ENCODE measurements at regions not wholly inside any gene's neighbourhood (a gene's known extent, or its start where the extent isn't known, plus 50 kb on each side); places are given as distances from the start of the nearest gene placed in this dataset.

GRCh38 chr2:100716581-100716980, 103.4 kb upstream of the NPAS2 start:
- Histone ChIP-seq H3K36me3 (ENCODE audit: control insufficient read depth in 2 of 2, insufficient read depth in 1 of 2, low read length in 2 of 2) (no peaks in the 10 kb centered on the region), H3K27ac (ENCODE audit: extremely low read depth, low read depth, low read length) (no peak overlapping the region), H3K4me1 (ENCODE audit: control insufficient read depth, insufficient read depth, low read length) (no peaks in the 10 kb centered on the region), H3K4me3 (ENCODE audit: low read depth, low read length) (no peak overlapping the region), H3K9me3 (ENCODE audit: control insufficient read depth, insufficient read depth, low read depth, low read length) (no peaks in the 10 kb centered on the region)
- no peak for TF ChIP-seq SCRT2 (tag by site-specific recombination; IDR thresholded peaks at IDR 0.05)
- TF ChIP-seq KLF17 (tag by site-specific recombination; IDR thresholded peaks at IDR 0.05): no peak
- TF ChIP-seq MEIS1 (CRISPR knock-in tag; IDR thresholded peaks at IDR 0.05; ENCODE audit: borderline replicate concordance): no peak
- TF ChIP-seq, protein P1, sequence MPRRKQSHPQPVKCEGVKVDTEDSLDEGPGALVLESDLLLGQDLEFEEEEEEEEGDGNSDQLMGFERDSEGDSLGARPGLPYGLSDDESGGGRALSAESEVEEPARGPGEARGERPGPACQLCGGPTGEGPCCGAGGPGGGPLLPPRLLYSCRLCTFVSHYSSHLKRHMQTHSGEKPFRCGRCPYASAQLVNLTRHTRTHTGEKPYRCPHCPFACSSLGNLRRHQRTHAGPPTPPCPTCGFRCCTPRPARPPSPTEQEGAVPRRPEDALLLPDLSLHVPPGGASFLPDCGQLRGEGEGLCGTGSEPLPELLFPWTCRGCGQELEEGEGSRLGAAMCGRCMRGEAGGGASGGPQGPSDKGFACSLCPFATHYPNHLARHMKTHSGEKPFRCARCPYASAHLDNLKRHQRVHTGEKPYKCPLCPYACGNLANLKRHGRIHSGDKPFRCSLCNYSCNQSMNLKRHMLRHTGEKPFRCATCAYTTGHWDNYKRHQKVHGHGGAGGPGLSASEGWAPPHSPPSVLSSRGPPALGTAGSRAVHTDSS (tag by site-specific recombination; IDR thresholded peaks at IDR 0.05): no peak
- no peak for TF ChIP-seq ZNF791 (tag by site-specific recombination; IDR thresholded peaks at IDR 0.05)
- TF ChIP-seq ZBTB20 (tag by site-specific recombination; IDR thresholded peaks at IDR 0.05): no peak
- no peak for TF ChIP-seq ZNF664 (tag by site-specific recombination; IDR thresholded peaks at IDR 0.05)
- TF ChIP-seq MZF1 (tag by site-specific recombination; IDR thresholded peaks at IDR 0.05; ENCODE audit: borderline replicate concordance): no peak
- TF ChIP-seq ZNF266 (tag by site-specific recombination; IDR thresholded peaks at IDR 0.05; ENCODE audit: low read depth): no peak
- TF ChIP-seq ZNF133 (tag by site-specific recombination; IDR thresholded peaks at IDR 0.05): no peak
- POLR2A ChIA-PET: no interaction called here
- CTCF ChIA-PET: no interaction called here

GRCh38 chr2:100718065-100718629, 101.8 kb upstream of the NPAS2 start:
- POLR2A ChIA-PET: no interaction called here

GRCh38 chr2:100720445-100720844, 99.5 kb upstream of the NPAS2 start:
- CTCF ChIA-PET: interaction anchor here (0.6 kb wide), 1 partner anchor 778 kb away, joined by 7 read pairs; no protein-coding TSS in a partner anchor
- H3K4me3 ChIP-seq (ENCODE audit: low read depth, low read length): no peak overlapping the region
- POLR2A ChIA-PET: no interaction called here
- H3K9me3 ChIP-seq (ENCODE audit: control insufficient read depth, insufficient read depth, low read depth, low read length): no peaks in the 10 kb centered on the region
- no peaks in the 10 kb centered on the region for H3K36me3 ChIP-seq (ENCODE audit: control insufficient read depth in 2 of 2, insufficient read depth in 1 of 2, low read length in 2 of 2)
- no peak overlapping the region for H3K27ac ChIP-seq (ENCODE audit: extremely low read depth, low read depth, low read length)
- TF ChIP-seq ZSCAN16 (tag by site-specific recombination; IDR thresholded peaks at IDR 0.05): no peak
- TF ChIP-seq ZNF660 (tag by site-specific recombination; IDR thresholded peaks at IDR 0.05): no peak
- no peak for TF ChIP-seq ZNF416 (tag by site-specific recombination; IDR thresholded peaks at IDR 0.05)
- TF ChIP-seq ZNF2 (tag by site-specific recombination; IDR thresholded peaks at IDR 0.05): no peak
- TF ChIP-seq, protein P2, sequence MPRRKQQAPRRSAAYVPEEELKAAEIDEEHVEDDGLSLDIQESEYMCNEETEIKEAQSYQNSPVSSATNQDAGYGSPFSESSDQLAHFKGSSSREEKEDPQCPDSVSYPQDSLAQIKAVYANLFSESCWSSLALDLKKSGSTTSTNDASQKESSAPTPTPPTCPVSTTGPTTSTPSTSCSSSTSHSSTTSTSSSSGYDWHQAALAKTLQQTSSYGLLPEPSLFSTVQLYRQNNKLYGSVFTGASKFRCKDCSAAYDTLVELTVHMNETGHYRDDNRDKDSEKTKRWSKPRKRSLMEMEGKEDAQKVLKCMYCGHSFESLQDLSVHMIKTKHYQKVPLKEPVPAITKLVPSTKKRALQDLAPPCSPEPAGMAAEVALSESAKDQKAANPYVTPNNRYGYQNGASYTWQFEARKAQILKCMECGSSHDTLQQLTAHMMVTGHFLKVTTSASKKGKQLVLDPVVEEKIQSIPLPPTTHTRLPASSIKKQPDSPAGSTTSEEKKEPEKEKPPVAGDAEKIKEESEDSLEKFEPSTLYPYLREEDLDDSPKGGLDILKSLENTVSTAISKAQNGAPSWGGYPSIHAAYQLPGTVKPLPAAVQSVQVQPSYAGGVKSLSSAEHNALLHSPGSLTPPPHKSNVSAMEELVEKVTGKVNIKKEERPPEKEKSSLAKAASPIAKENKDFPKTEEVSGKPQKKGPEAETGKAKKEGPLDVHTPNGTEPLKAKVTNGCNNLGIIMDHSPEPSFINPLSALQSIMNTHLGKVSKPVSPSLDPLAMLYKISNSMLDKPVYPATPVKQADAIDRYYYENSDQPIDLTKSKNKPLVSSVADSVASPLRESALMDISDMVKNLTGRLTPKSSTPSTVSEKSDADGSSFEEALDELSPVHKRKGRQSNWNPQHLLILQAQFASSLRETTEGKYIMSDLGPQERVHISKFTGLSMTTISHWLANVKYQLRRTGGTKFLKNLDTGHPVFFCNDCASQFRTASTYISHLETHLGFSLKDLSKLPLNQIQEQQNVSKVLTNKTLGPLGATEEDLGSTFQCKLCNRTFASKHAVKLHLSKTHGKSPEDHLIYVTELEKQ (tag by site-specific recombination; IDR thresholded peaks at IDR 0.05; ENCODE audit: borderline replicate concordance): no peak
- no peak for TF ChIP-seq ZSCAN4 (tag by site-specific recombination; IDR thresholded peaks at IDR 0.05)
- no peaks in the 10 kb centered on the region for H3K4me1 ChIP-seq (ENCODE audit: control insufficient read depth, insufficient read depth, low read length)

More at GRCh38 chr2:100718065-100718629, 101.8 kb upstream of the NPAS2 start:
- H3K27ac ChIP-seq (ENCODE audit: extremely low read depth, low read depth, low read length): no peak overlapping the region
- H3K4me1 ChIP-seq (ENCODE audit: control insufficient read depth, insufficient read depth, low read length): no peaks in the 10 kb centered on the region
- TF ChIP-seq ZSCAN16 (tag by site-specific recombination; IDR thresholded peaks at IDR 0.05): no peak
- no peak for TF ChIP-seq ZNF433 (tag by site-specific recombination; IDR thresholded peaks at IDR 0.05; ENCODE audit: low read depth)
- TF ChIP-seq SP2 (tag by site-specific recombination; IDR thresholded peaks at IDR 0.05): no peak
- no peak for TF ChIP-seq ZNF791 (tag by site-specific recombination; IDR thresholded peaks at IDR 0.05)
- no peak for TF ChIP-seq KLF17 (tag by site-specific recombination; IDR thresholded peaks at IDR 0.05)
- TF ChIP-seq ZNF501 (tag by site-specific recombination; IDR thresholded peaks at IDR 0.05): no peak
- H3K9me3 ChIP-seq (ENCODE audit: control insufficient read depth, insufficient read depth, low read depth, low read length): no peaks in the 10 kb centered on the region
- H3K4me3 ChIP-seq (ENCODE audit: low read depth, low read length): no peak overlapping the region
- no peaks in the 10 kb centered on the region for H3K36me3 ChIP-seq (ENCODE audit: control insufficient read depth in 2 of 2, insufficient read depth in 1 of 2, low read length in 2 of 2)
- CTCF ChIA-PET: no interaction called here

All from HEK293 (cell line).